ENCODE measurements at regions not wholly inside any gene's neighbourhood (a gene's known extent, or its start where the extent isn't known, plus 50 kb on each side); places are given as distances from the start of the nearest gene placed in this dataset.
"Not testable (repeated sequence)": the region's sequence is repeated elsewhere in the genome, so short reads cannot be mapped to it uniquely, and the experiment has no call there.

DNA sequence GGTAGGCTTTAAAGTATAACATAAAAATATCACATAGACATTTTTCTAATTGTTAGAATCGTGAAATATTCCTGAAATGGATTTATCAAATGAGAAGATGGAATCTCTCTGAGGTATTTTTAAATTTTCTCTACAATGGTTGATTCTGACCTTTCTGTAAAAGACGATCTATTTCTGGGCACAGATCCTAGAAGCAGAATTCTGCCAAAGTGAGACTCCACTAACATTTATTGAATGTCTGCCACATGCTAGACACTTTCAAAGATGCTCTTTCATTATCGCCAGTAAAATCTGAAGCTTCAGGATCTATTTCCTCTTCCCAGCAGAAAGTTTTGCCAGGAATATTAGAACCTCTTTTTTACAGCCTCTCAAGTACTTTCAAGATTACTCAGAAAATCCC, 64.1 kb upstream of the TMEM45B start:
- Mint-ChIP-seq H3K9me3 (peaks cover 27 to 29% of the 10 kb centered on the region in 2 experiments), H3K36me3 (ENCODE audit: insufficient read depth in 1 of 3, low read depth in 3 of 3) (peaks cover 0 to 5% (median 3%) of the 10 kb centered on the region in 3 experiments; a peak in 2 of 7 replicates), H3K27ac (no peak overlapping the region), H3K27me3 (ENCODE audit: low read depth) (peaks cover 39% of the 10 kb centered on the region), H3K4me3 (no peak overlapping the region), H3K4me1 (no peaks in the 10 kb centered on the region)
- Histone ChIP-seq H4K5ac (ENCODE audit: insufficient read length, low read depth, low read length) (no peak overlapping the region), H3K23me2 (ENCODE audit: insufficient read length, low read depth, low read length, poor library complexity, severe bottlenecking) (no peaks in the 10 kb centered on the region), H4K91ac (ENCODE audit: insufficient read length, low read depth, low read length) (no peak overlapping the region), H2BK120ac (ENCODE audit: low read depth, low read length, poor library complexity, severe bottlenecking) (no peak overlapping the region), H3K56ac (ENCODE audit: insufficient read length, low read depth, low read length) (no peak overlapping the region), H2BK20ac (ENCODE audit: low read depth, low read length, poor library complexity, severe bottlenecking) (no peak overlapping the region), H3T11ph (ENCODE audit: low read length) (no peak overlapping the region), H3K79me1 (ENCODE audit: insufficient read depth, low read depth, low read length, poor library complexity, severe bottlenecking) (no peaks in the 10 kb centered on the region), H3K14ac (ENCODE audit: insufficient read depth, low read length) (no peak overlapping the region), H4K8ac (replicated peaks; ENCODE audit: insufficient read length, low read depth, low read length) (no peak overlapping the region), H2BK15ac (ENCODE audit: low read depth, low read length) (no peak overlapping the region), H2AK5ac (ENCODE audit: insufficient read length, low read length) (no peak overlapping the region), H3K4me1 (ENCODE audit: insufficient read depth, low read length) (no peaks in the 10 kb centered on the region), H3K27me3 (ENCODE audit: insufficient read depth, low read length) (no peaks in the 10 kb centered on the region; the same call in 1 of the 2 replicates), H4K20me1 (ENCODE audit: control insufficient read depth, insufficient read depth, insufficient read length) (no peaks in the 10 kb centered on the region), H3K27ac (ENCODE audit: insufficient read length, low read depth, low read length) (no peak overlapping the region), H3K18ac (ENCODE audit: insufficient read length, low read depth, low read length) (no peak overlapping the region), H2BK5ac (ENCODE audit: insufficient read length, low read length) (no peak overlapping the region), H2AFZ (ENCODE audit: low read length) (no peak overlapping the region), H3K4ac (ENCODE audit: low read depth, low read length) (no peak overlapping the region), H3K4me2 (ENCODE audit: insufficient read depth, insufficient read length, low read length) (no peak overlapping the region), H3K9ac (ENCODE audit: extremely low read depth, insufficient read length, low read length) (no peak overlapping the region), H3K79me2 (ENCODE audit: insufficient read depth, low read length) (no peaks in the 10 kb centered on the region), H2BK12ac (ENCODE audit: insufficient read length, low read depth, low read length) (no peak overlapping the region), H3K9me3 (ENCODE audit: control insufficient read depth, low read depth, low read length) (no peaks in the 10 kb centered on the region), H3K23ac (ENCODE audit: insufficient read length, low read depth, low read length) (no peak overlapping the region)
- no peak for DNase-seq
- TF ChIP-seq, protein P1, sequence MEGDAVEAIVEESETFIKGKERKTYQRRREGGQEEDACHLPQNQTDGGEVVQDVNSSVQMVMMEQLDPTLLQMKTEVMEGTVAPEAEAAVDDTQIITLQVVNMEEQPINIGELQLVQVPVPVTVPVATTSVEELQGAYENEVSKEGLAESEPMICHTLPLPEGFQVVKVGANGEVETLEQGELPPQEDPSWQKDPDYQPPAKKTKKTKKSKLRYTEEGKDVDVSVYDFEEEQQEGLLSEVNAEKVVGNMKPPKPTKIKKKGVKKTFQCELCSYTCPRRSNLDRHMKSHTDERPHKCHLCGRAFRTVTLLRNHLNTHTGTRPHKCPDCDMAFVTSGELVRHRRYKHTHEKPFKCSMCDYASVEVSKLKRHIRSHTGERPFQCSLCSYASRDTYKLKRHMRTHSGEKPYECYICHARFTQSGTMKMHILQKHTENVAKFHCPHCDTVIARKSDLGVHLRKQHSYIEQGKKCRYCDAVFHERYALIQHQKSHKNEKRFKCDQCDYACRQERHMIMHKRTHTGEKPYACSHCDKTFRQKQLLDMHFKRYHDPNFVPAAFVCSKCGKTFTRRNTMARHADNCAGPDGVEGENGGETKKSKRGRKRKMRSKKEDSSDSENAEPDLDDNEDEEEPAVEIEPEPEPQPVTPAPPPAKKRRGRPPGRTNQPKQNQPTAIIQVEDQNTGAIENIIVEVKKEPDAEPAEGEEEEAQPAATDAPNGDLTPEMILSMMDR (conservative IDR thresholded peaks at IDR 0.05): no peak
- no CpG with 5 or more reads among the region's 3 CpGs for WGBS (ENCODE audit: extremely low coverage, insufficient read length, low lambda C conversion rate)

DNA sequence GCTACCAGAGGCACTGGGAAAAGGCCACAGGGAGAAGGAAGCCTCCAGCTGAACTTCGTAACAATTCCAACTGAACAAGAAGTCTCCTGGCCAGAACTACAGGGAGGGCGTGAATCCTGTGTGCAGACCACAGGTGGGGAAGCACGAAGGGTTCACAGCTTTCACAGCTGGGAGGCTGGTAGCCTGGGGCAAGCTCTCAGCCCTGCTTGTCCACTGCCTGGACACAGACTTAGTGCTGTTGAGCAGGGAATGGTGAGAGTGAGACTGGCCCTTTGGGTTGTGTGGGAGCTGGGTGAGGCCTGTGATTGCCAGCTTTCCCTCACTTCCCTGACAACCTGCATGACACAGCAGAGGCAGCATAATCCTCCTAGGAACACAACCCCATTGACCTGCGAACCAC, 52.1 kb upstream of the TMEM45B start:
- H2BK120ac ChIP-seq (ENCODE audit: low read depth, low read length, poor library complexity, severe bottlenecking); H3K56ac ChIP-seq (ENCODE audit: insufficient read length, low read depth, low read length); H3K9ac ChIP-seq (ENCODE audit: extremely low read depth, insufficient read length, low read length); H3K23ac ChIP-seq (ENCODE audit: insufficient read length, low read depth, low read length); H3T11ph ChIP-seq (ENCODE audit: low read length); H3K9me3 Mint-ChIP-seq; H3K9me3 ChIP-seq (ENCODE audit: control insufficient read depth, low read depth, low read length); H2AFZ ChIP-seq (ENCODE audit: low read length); H3K27ac Mint-ChIP-seq; H4K8ac ChIP-seq (replicated peaks; ENCODE audit: insufficient read length, low read depth, low read length); H3K18ac ChIP-seq (ENCODE audit: insufficient read length, low read depth, low read length); H3K4me3 Mint-ChIP-seq; H3K4me1 ChIP-seq (ENCODE audit: insufficient read depth, low read length); H4K5ac ChIP-seq (ENCODE audit: insufficient read length, low read depth, low read length); H3K23me2 ChIP-seq (ENCODE audit: insufficient read length, low read depth, low read length, poor library complexity, severe bottlenecking); H3K79me2 ChIP-seq (ENCODE audit: insufficient read depth, low read length); H3K79me1 ChIP-seq (ENCODE audit: insufficient read depth, low read depth, low read length, poor library complexity, severe bottlenecking); H4K20me1 ChIP-seq (ENCODE audit: control insufficient read depth, insufficient read depth, insufficient read length); DNase-seq; H3K4ac ChIP-seq (ENCODE audit: low read depth, low read length); H2AK5ac ChIP-seq (ENCODE audit: insufficient read length, low read length); H4K91ac ChIP-seq (ENCODE audit: insufficient read length, low read depth, low read length); H3K4me2 ChIP-seq (ENCODE audit: insufficient read depth, insufficient read length, low read length); H2BK12ac ChIP-seq (ENCODE audit: insufficient read length, low read depth, low read length); H3K27me3 ChIP-seq (ENCODE audit: insufficient read depth, low read length); H2BK20ac ChIP-seq (ENCODE audit: low read depth, low read length, poor library complexity, severe bottlenecking); H3K27ac ChIP-seq (ENCODE audit: insufficient read length, low read depth, low read length); H2BK15ac ChIP-seq (ENCODE audit: low read depth, low read length); H3K14ac ChIP-seq (ENCODE audit: insufficient read depth, low read length); H3K36me3 Mint-ChIP-seq (ENCODE audit: insufficient read depth in 1 of 3, low read depth in 3 of 3); H3K27me3 Mint-ChIP-seq (ENCODE audit: low read depth); H2BK5ac ChIP-seq (ENCODE audit: insufficient read length, low read length): not testable (repeated sequence)
- no CpG with 5 or more reads among the region's 4 CpGs for WGBS (ENCODE audit: extremely low coverage, insufficient read length, low lambda C conversion rate)
- peaks cover 9 to 13% of the 10 kb centered on the region in 2 experiments for H3K4me1 Mint-ChIP-seq
